IMR-90 (cell line): ENCODE measurements at regions not wholly inside any gene's neighbourhood (a gene's known extent, or its start where the extent isn't known, plus 50 kb on each side); places are given as distances from the start of the nearest gene placed in this dataset.

ENCODE experiments used
- ATAC-seq: fragments of 200-7000 bp; cut with Tn5 transposase; 2 replicates; pipeline ENCODE4 v1.9.1; 2020; ENCODE audit warnings: low read depth, mild to moderate bottlenecking, moderate library complexity
- BruUV-seq: library from RNA; stranded (reverse); fragments of 400-500 nt; replicated peaks from 2 replicates; lab custom pipeline; 2021; lab: Mats Ljungman, UMichigan
- CTCF ChIA-PET: fragments of 300-600 bp; formaldehyde crosslinking; extraction: SDS; loops from one replicate; lab custom pipeline; 2021; ENCODE audit warnings: antibody characterized with exemption; lab: Yijun Ruan, JAX
- POLR2A ChIA-PET: fragments of 300-600 bp; sonication (Branson Sonifier 250); formaldehyde crosslinking; loops from one replicate; lab custom pipeline; 2022; ENCODE audit warnings: antibody characterized with exemption; ENCODE audit not compliant: unreplicated experiment; lab: Charles Lee
- DNase-seq: peaks from one replicate; pipeline ENCODE4 v3.0.0; 2013
- H2AFZ ChIP-seq: replicated peaks from 2 replicates; pipeline ENCODE3; 2013; ENCODE audit warnings: low read length, mild to moderate bottlenecking; ENCODE audit not compliant: poor library complexity
- H2AK5ac ChIP-seq: 2 replicates; pipeline ENCODE4 v1.6.1; 2013; ENCODE audit warnings: low read depth, low read length, inconsistent platforms
- H2AK9ac ChIP-seq: replicated peaks from 2 replicates; pipeline ENCODE3; 2013; ENCODE audit warnings: mild to moderate bottlenecking, low read depth, low read length, moderate library complexity; ENCODE audit not compliant: poor library complexity
- H2BK120ac ChIP-seq: 2 replicates; pipeline ENCODE4 v1.6.1; 2013; ENCODE audit warnings: low read depth, low read length, inconsistent platforms
- H2BK15ac ChIP-seq: 3 replicates; pipeline ENCODE4 v1.6.1; 2013; ENCODE audit warnings: low read depth, low read length, inconsistent platforms
- H2BK20ac ChIP-seq: 2 replicates; pipeline ENCODE4 v1.6.1; 2013; ENCODE audit warnings: low read depth, mild to moderate bottlenecking, inconsistent platforms, low read length, moderate library complexity
- H2BK5ac ChIP-seq: 2 replicates; pipeline ENCODE4 v1.6.1; 2013; ENCODE audit warnings: mild to moderate bottlenecking, low read depth, low read length, inconsistent platforms; ENCODE audit not compliant: poor library complexity, severe bottlenecking
- H3K14ac ChIP-seq: replicated peaks from 2 replicates; pipeline ENCODE4 v1.6.1; 2013; ENCODE audit warnings: low read depth, low read length, inconsistent platforms
- H3K18ac ChIP-seq: 2 replicates; pipeline ENCODE4 v1.6.1; 2013; ENCODE audit warnings: low read depth, low read length, control low read depth
- H3K23ac ChIP-seq: 2 replicates; pipeline ENCODE4 v1.6.1; 2013; ENCODE audit warnings: low read depth, low read length, inconsistent platforms
- H3K27ac ChIP-seq: 2 replicates; pipeline ENCODE4 v1.5.1; 2013; ENCODE audit warnings: mild to moderate bottlenecking, control low read depth, low read length; ENCODE audit not compliant: insufficient read depth
- H3K27me3 ChIP-seq: 2 replicates; pipeline ENCODE4 v1.6.1; 2013; ENCODE audit warnings: low read length; ENCODE audit not compliant: control insufficient read depth, insufficient read depth
- H3K36me3 ChIP-seq: 2 replicates; pipeline ENCODE4 v1.6.1; 2013; ENCODE audit warnings: low read length, mixed read lengths; ENCODE audit not compliant: control insufficient read depth, insufficient read depth
- H3K4ac ChIP-seq: 2 replicates; pipeline ENCODE4 v1.6.1; 2013; ENCODE audit warnings: low read depth, low read length, inconsistent platforms
- H3K4me1 ChIP-seq: 2 replicates; pipeline ENCODE4 v1.6.1; 2013; ENCODE audit warnings: low read length, mixed read lengths; ENCODE audit not compliant: control insufficient read depth, insufficient read depth
- H3K4me2 ChIP-seq: 2 replicates; pipeline ENCODE4 v1.6.1; 2013; ENCODE audit warnings: low read depth, mild to moderate bottlenecking, control low read depth, low read length, moderate library complexity
- H3K4me3 ChIP-seq: 2 replicates; pipeline ENCODE4 v1.5.1; 2013; ENCODE audit warnings: low read depth, mild to moderate bottlenecking, control low read depth, low read length, moderate library complexity; ENCODE audit not compliant: insufficient read depth
- H3K56ac ChIP-seq: 2 replicates; pipeline ENCODE4 v1.6.1; 2013; ENCODE audit warnings: low read length, inconsistent platforms; ENCODE audit not compliant: insufficient read depth; ENCODE audit errors: extremely low read depth
- H3K79me1 ChIP-seq, 2 experiments: 2 replicates each; pipeline ENCODE4 v1.6.1; 2013; ENCODE audit warnings: low read length in 2 of 2, inconsistent platforms in 1 of 2, low read depth in 1 of 2
- H3K9ac ChIP-seq: 2 replicates; pipeline ENCODE4 v1.6.1; 2013; ENCODE audit warnings: low read depth, low read length, control low read depth
- H3K9me1 ChIP-seq: 2 replicates; pipeline ENCODE4 v1.6.1; 2013; ENCODE audit warnings: low read length, inconsistent platforms; ENCODE audit not compliant: insufficient read depth
- H3K9me3 ChIP-seq: 2 replicates; pipeline ENCODE4 v1.6.1; 2013; ENCODE audit warnings: low read length; ENCODE audit not compliant: control insufficient read depth, insufficient read depth
- H4K20me1 ChIP-seq: 2 replicates; pipeline ENCODE4 v1.6.1; 2013; ENCODE audit warnings: low read length, inconsistent platforms; ENCODE audit not compliant: insufficient read depth
- H4K5ac ChIP-seq: 2 replicates; pipeline ENCODE4 v1.6.1; 2013; ENCODE audit warnings: mild to moderate bottlenecking, low read depth, low read length, control low read depth
- H4K8ac ChIP-seq, 2 experiments: 2 replicates each; pipeline ENCODE4 v1.6.1; 2013; ENCODE audit warnings: low read depth in 2 of 2, low read length in 2 of 2, control low read depth in 1 of 2, inconsistent platforms in 1 of 2
- H4K91ac ChIP-seq: 2 replicates; pipeline ENCODE4 v1.6.1; 2013; ENCODE audit warnings: low read depth, low read length, inconsistent platforms; ENCODE audit not compliant: insufficient read depth
- MXI1 ChIP-seq: IDR thresholded peaks from 2 replicates; pipeline ENCODE4 v1.6.1; 2012; ENCODE audit warnings: low read depth, mild to moderate bottlenecking, low read length, moderate library complexity, borderline replicate concordance
- NFE2L2 ChIP-seq: fragments of 150-350 bp; IDR thresholded peaks from 2 replicates; pipeline ENCODE4 v1.6.1; 2016; ENCODE audit warnings: low read depth, mild to moderate bottlenecking, low read length
- POLR2A ChIP-seq: IDR thresholded peaks from 2 replicates; pipeline ENCODE4 v1.6.1; 2012; ENCODE audit warnings: mild to moderate bottlenecking, low read depth, low read length
- RFX5 ChIP-seq: IDR thresholded peaks from 2 replicates; pipeline ENCODE4 v1.8.0; 2012; ENCODE audit warnings: low read depth, mild to moderate bottlenecking, low read length, moderate library complexity
- SMC3 ChIP-seq: fragments of 150-350 bp; IDR thresholded peaks from 2 replicates; pipeline ENCODE4 v1.6.1; 2016; ENCODE audit warnings: low read depth, mild to moderate bottlenecking, antibody characterized with exemption, low read length, moderate library complexity
- WGBS, 2 experiments: methylation state at CpG; one replicate each; pipeline versions ENCODE4 v1.1.5 to v1.1.7; 2013; ENCODE audit warnings: missing lambda C conversion rate in 2 of 2; ENCODE audit not compliant: insufficient read length in 1 of 2; ENCODE audit errors: extremely low coverage in 2 of 2; 5-methylcytosine and 5-hydroxymethylcytosine counted together
- dilution Hi-C: fragments of 300-500 bp; cut with HindIII; formaldehyde crosslinking; loops from one replicate; pipeline ENCODE4 v1.14.3; 2018; ENCODE audit warnings: low sequenced_read_pairs; ENCODE audit not compliant: unreplicated experiment
- in situ Hi-C: fragments of 300-500 bp; cut with MboI; formaldehyde crosslinking; loops from 3 replicates; pipeline ENCODE4 v1.14.3; 2019; ENCODE audit warnings: low sequenced_read_pairs, inconsistent platforms, mixed read lengths
- intact Hi-C: fragments of 100-400 bp; cut with micrococcal nuclease; formaldehyde crosslinking; loops from 2 replicates; pipeline ENCODE4 v1.10.0; 2022

DNA sequence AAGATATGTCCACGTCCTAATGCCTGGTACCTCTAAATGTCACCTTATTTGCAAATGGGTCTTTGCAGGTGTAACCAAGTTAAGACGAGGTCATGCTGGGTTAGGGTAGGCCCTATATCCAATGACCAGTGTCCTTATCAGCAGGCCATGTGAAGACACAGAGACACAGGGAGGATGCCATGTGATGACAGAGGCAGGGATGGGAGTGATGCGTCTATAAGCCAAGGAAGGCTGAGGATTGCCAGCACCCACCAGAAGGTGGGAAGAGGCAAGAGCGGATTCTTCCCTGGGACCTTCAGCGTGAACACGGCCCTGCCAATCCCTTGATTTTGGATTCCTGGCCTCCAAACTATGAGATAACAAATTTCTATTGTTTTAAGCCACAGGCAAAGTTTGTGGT is 123.4 kb upstream of the CXCL14 start:
- Histone ChIP-seq H3K23ac (no peak overlapping the region), H3K9ac (no peak overlapping the region), H2BK120ac (no peak overlapping the region), H4K91ac (no peak overlapping the region), H3K27me3 (no peaks in the 10 kb centered on the region), H3K14ac (no peak overlapping the region), H2BK5ac (no peak overlapping the region), H2AK9ac (no peak overlapping the region), H2AFZ (no peak overlapping the region), H4K8ac (no peak overlapping the region), H3K27ac (no peak overlapping the region), H2BK20ac (no peak overlapping the region), H3K9me3 (no peaks in the 10 kb centered on the region), H2BK15ac (no peak overlapping the region), H2AK5ac (no peak overlapping the region), H3K4me1 (no peaks in the 10 kb centered on the region), H3K79me1 (no peaks in the 10 kb centered on the region), H3K18ac (no peak overlapping the region), H3K36me3 (no peaks in the 10 kb centered on the region), H4K20me1 (no peaks in the 10 kb centered on the region), H3K4me3 (no peak overlapping the region), H4K5ac (no peak overlapping the region), H3K4me2 (no peak overlapping the region), H3K56ac (no peak overlapping the region), H3K4ac (no peak overlapping the region), H3K9me1 (no peaks in the 10 kb centered on the region)
- no peak for DNase-seq
- dilution Hi-C loops = no loop called here
- ChIA-PET POLR2A (no interaction called here), CTCF (no interaction called here)
- WGBS, 2 experiments = 86% methylated on average over 1 of the region's 6 CpGs; no CpG with 5 or more reads in 1 of the 2 experiments
- in situ Hi-C loops = no loop called here
- TF ChIP-seq SMC3 (no peak), MXI1 (no peak), NFE2L2 (no peak), RFX5 (no peak), POLR2A (no peak)
- BruUV-seq = no TSS peak
- no peak for ATAC-seq
- intact Hi-C loops = no loop called here
